Stimulated activated CD4-positive, alpha-beta T cell treated with anti-CD3 and anti-CD28 coated beads, Interleukin-1b, Interleukin-23, amount 100 ng/mL, for 24 hours (primary cell): ENCODE measurements at regions not wholly inside any gene's neighbourhood (a gene's known extent, or its start where the extent isn't known, plus 50 kb on each side); places are given as distances from the start of the nearest gene placed in this dataset.
A peak's percentile ranks its signal among the peaks of the same experiment; 100 is the strongest.

ENCODE experiments used
- DNase-seq, 4 experiments: peaks; one replicate each; pipeline ENCODE4 v3.0.0-alpha.2; 2020; ENCODE audit warnings: low read depth in 4 of 4, low spot score in 1 of 4

- DNase-seq, result no peak
Observed at GRCh38 chr5:159746707-159747106, 169.6 kb upstream of the ADRA1B start.

GRCh38 chr5:159749146-159749545, 167.1 kb upstream of the ADRA1B start:
- DNase-seq, result no peak

- DNase-seq, result no peak
Observed at GRCh38 chr5:159750226-159750625, 166.1 kb upstream of the ADRA1B start.

DNA sequence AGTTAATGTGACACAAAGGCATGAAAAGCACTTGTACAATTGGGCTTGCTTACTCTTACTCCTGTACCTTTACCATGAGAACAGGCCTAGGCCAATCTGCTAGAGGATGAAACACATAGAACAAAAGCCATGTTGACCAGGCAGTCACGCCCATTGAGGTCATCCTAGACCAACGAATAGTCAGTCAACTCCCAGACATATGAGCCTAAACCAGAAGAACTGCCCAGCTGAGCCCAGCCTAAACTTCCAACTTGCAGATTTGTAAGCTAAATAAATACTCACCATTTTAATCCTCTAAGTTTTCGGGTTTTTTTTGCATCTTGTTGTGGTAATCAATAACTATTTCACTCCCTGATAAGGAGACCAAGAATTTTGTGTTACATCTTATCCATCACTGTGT, 164.8 kb upstream of the ADRA1B start:
- DNase-seq, result no peak

- DNase-seq, result no peak
Observed at GRCh38 chr5:159752622-159753275, 163.5 kb upstream of the ADRA1B start.

DNA sequence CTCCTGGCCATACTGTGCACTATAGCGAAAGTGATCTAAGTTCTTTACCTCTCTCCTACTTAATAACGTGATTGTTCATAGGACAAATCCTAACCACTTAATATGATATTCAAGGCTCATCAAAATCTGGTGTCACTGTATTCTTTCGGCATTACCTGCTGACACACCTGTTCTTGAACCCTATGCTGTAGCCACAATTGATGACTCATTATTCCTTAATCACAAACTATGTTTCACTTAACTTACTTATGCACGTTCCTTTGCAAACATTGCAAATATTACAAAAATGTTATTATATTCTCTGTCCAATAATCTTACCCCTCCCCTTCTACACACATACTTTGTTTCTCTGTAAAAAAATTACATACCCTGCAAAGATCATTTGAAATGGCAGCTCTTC, 158.1 kb upstream of the ADRA1B start:
- DNase-seq, result no peak

DNA sequence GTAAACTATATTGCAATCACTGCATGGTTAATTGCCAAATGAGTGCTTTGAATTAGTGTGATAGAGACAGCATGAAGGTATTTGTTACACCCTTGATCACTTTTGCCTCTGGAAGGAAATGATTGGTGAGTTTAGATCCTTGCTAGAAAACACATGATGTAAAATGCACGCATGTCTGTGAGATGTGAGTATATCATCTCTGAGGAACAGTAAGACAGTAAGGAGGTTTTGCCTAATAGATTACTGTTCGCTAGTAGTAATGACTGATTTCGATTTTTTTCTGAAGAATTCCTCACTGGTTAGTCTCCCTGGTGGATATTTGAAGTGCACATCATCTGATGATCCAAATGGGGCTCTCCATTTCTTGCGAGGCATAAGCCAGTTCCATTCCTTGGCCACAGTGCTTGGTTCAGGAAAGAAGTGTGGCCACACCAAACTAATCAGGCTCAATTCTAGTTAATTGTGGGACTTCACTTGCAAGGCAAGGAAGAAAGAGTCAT, 156.4 kb upstream of the ADRA1B start:
- DNase-seq, result no peak

- DNase-seq, result no peak
Observed at GRCh38 chr5:159762921-159763320, 153.4 kb upstream of the ADRA1B start.

GRCh38 chr5:159763562-159763961, 152.7 kb upstream of the ADRA1B start:
- no peak for DNase-seq

DNA sequence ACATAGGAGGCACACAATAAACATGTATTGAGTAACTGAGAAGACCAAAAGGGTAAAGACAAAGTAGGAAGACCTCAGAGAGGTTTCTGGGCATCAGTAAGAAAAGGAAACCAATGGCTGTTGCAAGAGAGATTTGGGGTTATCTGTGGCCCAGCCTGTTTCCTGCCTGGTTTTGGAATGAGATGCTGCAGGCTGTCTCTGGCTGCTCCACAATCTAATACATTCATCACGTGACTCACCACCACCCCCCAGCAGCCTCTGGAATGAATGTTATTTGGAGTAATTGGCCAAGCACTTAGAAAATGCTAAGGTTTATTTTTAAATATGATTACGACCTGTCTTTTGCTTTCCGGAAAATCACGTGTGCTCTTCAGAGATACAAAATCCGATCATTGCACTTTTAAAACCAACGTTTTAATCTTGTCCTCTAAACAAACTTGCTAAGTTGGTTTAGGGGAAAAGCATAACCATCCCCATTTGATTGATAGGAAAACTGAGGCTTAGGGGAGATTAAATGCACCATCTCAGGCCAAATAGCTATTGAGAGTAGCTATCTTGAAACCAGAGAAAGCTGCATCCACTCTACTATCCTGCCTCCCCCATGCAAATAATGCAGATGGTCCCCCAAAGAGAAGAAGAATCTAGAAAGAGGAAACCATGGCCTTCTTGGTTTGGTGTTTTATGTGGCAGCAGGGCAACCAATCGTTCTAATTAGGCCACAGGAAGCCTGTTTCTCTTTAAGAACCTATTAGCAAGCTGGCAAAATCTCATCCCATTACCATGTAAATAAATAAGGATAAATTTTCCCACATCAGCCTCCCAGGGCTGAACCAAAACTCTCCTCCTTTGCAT, 151.8 kb upstream of the ADRA1B start:
- no peak for DNase-seq

DNA sequence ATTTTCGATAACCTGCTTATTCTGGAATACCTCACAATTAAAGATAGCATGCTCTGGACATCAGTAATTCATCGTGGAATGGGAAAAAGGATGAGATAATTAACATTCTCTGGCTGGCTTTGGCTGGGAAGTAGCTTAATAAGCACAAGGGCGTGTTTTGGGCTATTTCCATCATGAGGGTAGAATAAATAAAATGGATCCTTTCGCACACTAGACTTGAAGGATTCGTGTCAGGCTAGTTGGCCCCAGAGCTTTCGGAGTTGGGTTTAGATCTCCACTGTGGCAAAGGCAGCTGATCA, 151.2 kb upstream of the ADRA1B start:
- no peak for DNase-seq

- no peak for DNase-seq
Observed at GRCh38 chr5:159765760-159766517, 150.3 kb upstream of the ADRA1B start.

DNA sequence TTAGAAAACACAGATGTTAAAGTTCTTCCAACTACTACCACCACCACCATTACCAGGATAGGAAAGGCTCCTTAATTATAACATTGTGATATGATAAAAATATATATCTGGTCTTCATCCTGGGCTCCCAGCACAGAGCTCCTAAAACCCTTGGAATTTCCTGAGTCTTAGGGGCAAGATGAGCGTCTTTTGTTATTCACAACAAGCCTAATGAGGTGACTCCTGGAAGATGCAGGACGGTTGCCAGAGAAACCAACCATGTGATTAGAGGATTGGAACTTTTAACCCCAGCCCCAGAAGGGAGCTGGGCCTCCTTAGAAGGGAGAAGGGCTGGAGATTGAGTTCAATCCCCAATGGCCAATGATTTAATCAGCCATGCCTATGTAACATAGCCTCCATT, 148.0 kb upstream of the ADRA1B start:
- DNase-seq, result no peak

- DNase-seq, result no peak
Observed at GRCh38 chr5:159772698-159773061, 143.6 kb upstream of the ADRA1B start.

GRCh38 chr5:159773062-159773924, 143.0 kb upstream of the ADRA1B start:
- peak; percentile 53 to 79 (median 67) for DNase-seq

DNA sequence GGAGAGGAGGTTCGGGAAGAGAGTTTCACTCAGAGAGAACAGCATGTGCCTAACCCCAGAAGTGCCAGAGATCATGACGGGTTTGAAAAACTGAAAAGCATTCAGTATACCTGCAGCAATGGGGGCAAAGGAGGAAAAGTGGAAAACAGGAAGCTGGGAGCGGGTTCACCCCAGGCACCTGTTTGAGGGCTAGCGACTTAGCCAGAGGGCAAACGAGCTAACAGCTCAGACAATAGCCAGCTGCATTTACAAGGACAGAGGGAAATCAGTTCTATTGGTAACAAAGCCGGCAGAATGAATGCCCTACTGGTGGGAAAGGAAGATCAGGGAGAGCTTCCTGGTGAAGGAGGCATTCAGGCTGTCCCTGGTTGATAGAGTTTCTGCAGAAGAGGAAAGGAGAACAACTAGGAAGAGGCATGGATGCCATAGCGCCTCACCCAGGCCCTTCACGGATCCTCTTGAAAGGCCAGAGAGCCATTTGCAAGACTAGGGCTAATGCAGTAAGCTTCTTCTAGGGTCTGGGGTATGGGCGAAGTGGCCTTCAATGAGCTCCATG, 141.7 kb upstream of the ADRA1B start:
- DNase-seq, result no peak

- no peak for DNase-seq
Observed at GRCh38 chr5:159775890-159776289, 140.4 kb upstream of the ADRA1B start.

- no peak for DNase-seq
Observed at GRCh38 chr5:159777049-159777660, 139.1 kb upstream of the ADRA1B start.

DNA sequence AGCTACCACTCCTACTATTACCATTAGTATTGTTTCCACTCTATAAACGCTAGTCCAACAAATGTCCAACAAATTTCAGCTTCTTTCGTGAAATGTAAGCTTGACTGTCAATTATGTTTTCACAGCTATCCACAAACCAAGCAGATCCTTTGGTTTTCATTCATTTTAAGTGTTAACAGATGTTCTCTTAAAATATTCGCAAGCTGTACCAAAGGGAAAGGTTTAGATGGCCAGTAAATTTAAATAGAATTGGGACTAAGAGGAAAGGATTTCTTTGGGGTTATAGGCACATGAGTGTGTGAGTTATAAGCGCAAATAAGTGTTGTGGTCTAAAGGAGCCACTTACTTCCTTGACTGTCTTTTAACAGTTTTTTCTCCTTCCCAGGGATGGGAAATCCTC, 136.8 kb upstream of the ADRA1B start:
- DNase-seq, result no peak

- no peak for DNase-seq
Observed at GRCh38 chr5:159780246-159780645, 136.0 kb upstream of the ADRA1B start.
